ENCODE measurements at regions not wholly inside any gene's neighbourhood (a gene's known extent, or its start where the extent isn't known, plus 50 kb on each side); places are given as distances from the start of the nearest gene placed in this dataset.
"Not testable (repeated sequence)": the region's sequence is repeated elsewhere in the genome, so short reads cannot be mapped to it uniquely, and the experiment has no call there.

GRCh38 chr5:92852219-92852618 lies 728.8 kb downstream of the NR2F1-AS1 start:
- DNase-seq: no peak

GRCh38 chr5:92850886-92851285 lies 730.1 kb downstream of the NR2F1-AS1 start:
- DNase-seq: peak; percentile 75

- no peak for DNase-seq
Measured at GRCh38 chr5:92849756-92850155, 731.3 kb downstream of the NR2F1-AS1 start.

GRCh38 chr5:92841604-92842155 lies 739.3 kb downstream of the NR2F1-AS1 start:
- no peak for DNase-seq

- DNase-seq: peak; percentile 74
Measured at GRCh38 chr5:92838253-92838652, 742.8 kb downstream of the NR2F1-AS1 start.

- DNase-seq: no peak
Measured at GRCh38 chr5:92836855-92837755, 743.9 kb downstream of the NR2F1-AS1 start.

GRCh38 chr5:92835712-92836111 lies 745.3 kb downstream of the NR2F1-AS1 start:
- DNase-seq: no peak

- DNase-seq: not testable (repeated sequence)
Measured at GRCh38 chr5:92823551-92823950, 757.5 kb downstream of the NR2F1-AS1 start.

- DNase-seq: no peak
Measured at GRCh38 chr5:92822183-92822582, 758.8 kb downstream of the NR2F1-AS1 start.

GRCh38 chr5:92809855-92810465 lies 771.1 kb downstream of the NR2F1-AS1 start:
- DNase-seq: no peak

GRCh38 chr5:92808474-92808873 lies 772.5 kb downstream of the NR2F1-AS1 start:
- DNase-seq: no peak

GRCh38 chr5:92807085-92807484 lies 773.9 kb downstream of the NR2F1-AS1 start:
- no peak for DNase-seq

- DNase-seq: no peak
Measured at GRCh38 chr5:92805446-92805845, 775.6 kb downstream of the NR2F1-AS1 start.

GRCh38 chr5:92801911-92802310 lies 779.1 kb downstream of the NR2F1-AS1 start:
- DNase-seq: peak; percentile 95

- DNase-seq: peak; percentile 66
Measured at GRCh38 chr5:92800365-92800764, 780.7 kb downstream of the NR2F1-AS1 start.

GRCh38 chr5:92795633-92796032 lies 785.4 kb downstream of the NR2F1-AS1 start:
- peak; percentile 36 for DNase-seq

- DNase-seq: no peak
Measured at GRCh38 chr5:92780057-92780456, 801.0 kb downstream of the NR2F1-AS1 start.

GRCh38 chr5:92779536-92779935 lies 801.5 kb downstream of the NR2F1-AS1 start:
- no peak for DNase-seq

GRCh38 chr5:92778261-92778660 lies 802.8 kb downstream of the NR2F1-AS1 start:
- no peak for DNase-seq

- no peak for DNase-seq
Measured at GRCh38 chr5:92777421-92777820, 803.6 kb downstream of the NR2F1-AS1 start.

GRCh38 chr5:92775711-92776615 lies 805.1 kb downstream of the NR2F1-AS1 start:
- DNase-seq: no peak

- DNase-seq: no peak
Measured at GRCh38 chr5:92769978-92770377, 811.0 kb downstream of the NR2F1-AS1 start.

GRCh38 chr5:92761585-92761984 lies 819.4 kb downstream of the NR2F1-AS1 start:
- DNase-seq: no peak
